ENCODE measurements at regions not wholly inside any gene's neighbourhood (a gene's known extent, or its start where the extent isn't known, plus 50 kb on each side); places are given as distances from the start of the nearest gene placed in this dataset.

GRCh38 chr6:138550346-138550767, 51.1 kb upstream of the NHSL1 start:
- no peak for DNase-seq (ENCODE audit: low read depth in 2 of 2)

GRCh38 chr6:138554146-138554545, 54.9 kb upstream of the NHSL1 start:
- DNase-seq (ENCODE audit: low read depth in 2 of 2): no peak

GRCh38 chr6:138555421-138555988, 56.2 kb upstream of the NHSL1 start:
- no peak for DNase-seq (ENCODE audit: low read depth in 2 of 2)

GRCh38 chr6:138557147-138557546, 57.9 kb upstream of the NHSL1 start:
- DNase-seq (ENCODE audit: low read depth in 2 of 2): no peak

- no peak for DNase-seq (ENCODE audit: low read depth in 2 of 2)
These were observed 59.8 kb upstream of the NHSL1 start for GRCh38 chr6:138559143-138559542.

- DNase-seq (ENCODE audit: low read depth in 2 of 2): no peak
These were observed 61.0 kb upstream of the NHSL1 start for GRCh38 chr6:138560130-138560860.

- DNase-seq (ENCODE audit: low read depth in 2 of 2): no peak
These were observed 63.4 kb upstream of the NHSL1 start for GRCh38 chr6:138562691-138563090.

GRCh38 chr6:138563231-138563630, 63.9 kb upstream of the NHSL1 start:
- DNase-seq (ENCODE audit: low read depth in 2 of 2): no peak

GRCh38 chr6:138563650-138564049, 64.4 kb upstream of the NHSL1 start:
- no peak for DNase-seq (ENCODE audit: low read depth in 2 of 2)

GRCh38 chr6:138564170-138564721, 65.0 kb upstream of the NHSL1 start:
- DNase-seq (ENCODE audit: low read depth in 2 of 2): no peak

- no peak for DNase-seq (ENCODE audit: low read depth in 2 of 2)
These were observed 67.8 kb upstream of the NHSL1 start for GRCh38 chr6:138567052-138567451.

- no peak for DNase-seq (ENCODE audit: low read depth in 2 of 2)
These were observed 69.7 kb upstream of the NHSL1 start for GRCh38 chr6:138568997-138569396.

GRCh38 chr6:138569554-138569953, 70.3 kb upstream of the NHSL1 start:
- no peak for DNase-seq (ENCODE audit: low read depth in 2 of 2)

- DNase-seq (ENCODE audit: low read depth in 2 of 2): no peak
These were observed 70.9 kb upstream of the NHSL1 start for GRCh38 chr6:138569970-138570724.

- no peak for DNase-seq (ENCODE audit: low read depth in 2 of 2)
These were observed 71.4 kb upstream of the NHSL1 start for GRCh38 chr6:138570725-138571029.

- DNase-seq (ENCODE audit: low read depth in 2 of 2): no peak
These were observed 71.9 kb upstream of the NHSL1 start for GRCh38 chr6:138571181-138571580.

GRCh38 chr6:138571585-138572166, 72.4 kb upstream of the NHSL1 start:
- no peak for DNase-seq (ENCODE audit: low read depth in 2 of 2)

GRCh38 chr6:138572167-138572875, 73.0 kb upstream of the NHSL1 start:
- DNase-seq (ENCODE audit: low read depth in 2 of 2): no peak

GRCh38 chr6:138572885-138573284, 73.6 kb upstream of the NHSL1 start:
- DNase-seq (ENCODE audit: low read depth in 2 of 2): no peak

GRCh38 chr6:138575257-138575656, 76.0 kb upstream of the NHSL1 start:
- DNase-seq (ENCODE audit: low read depth in 2 of 2): no peak

- no peak for DNase-seq (ENCODE audit: low read depth in 2 of 2)
These were observed 77.0 kb upstream of the NHSL1 start for GRCh38 chr6:138576313-138576712.
